Activated naive CD4-positive, alpha-beta T cell treated with anti-CD3 and anti-CD28 coated beads, Interleukin-2, amount 50 U/mL, for 24 hours (primary cell): ENCODE measurements at regions not wholly inside any gene's neighbourhood (a gene's known extent, or its start where the extent isn't known, plus 50 kb on each side); places are given as distances from the start of the nearest gene placed in this dataset.

Source experiments
- H3K27ac Mint-ChIP-seq: one replicate; pipeline ENCODE4 v1.8.0; 2021; ENCODE audit warnings: mild to moderate bottlenecking, mixed read lengths
- H3K27me3 Mint-ChIP-seq: one replicate; pipeline ENCODE4 v1.8.0; 2021; ENCODE audit warnings: mixed read lengths
- H3K36me3 Mint-ChIP-seq: one replicate; pipeline ENCODE4 v1.8.0; 2021; ENCODE audit warnings: mixed read lengths
- H3K4me1 Mint-ChIP-seq: one replicate; pipeline ENCODE4 v1.8.0; 2021; ENCODE audit warnings: mixed read lengths
- H3K4me3 Mint-ChIP-seq: one replicate; pipeline ENCODE4 v1.8.0; 2021; ENCODE audit warnings: mild to moderate bottlenecking, mixed read lengths
- H3K9me3 Mint-ChIP-seq: one replicate; pipeline ENCODE4 v1.8.0; 2021; ENCODE audit warnings: mixed read lengths

GRCh38 chr1:222441066-222441465, 106.8 kb downstream of the HHIPL2 start:
- Mint-ChIP-seq H3K27me3 (no peaks in the 10 kb centered on the region), H3K27ac (no peak overlapping the region), H3K36me3 (peaks cover 2% of the 10 kb centered on the region), H3K4me3 (no peak overlapping the region), H3K9me3 (no peaks in the 10 kb centered on the region), H3K4me1 (peaks cover 24% of the 10 kb centered on the region)

- Mint-ChIP-seq H3K36me3 (peaks cover 15% of the 10 kb centered on the region), H3K27ac (no peak overlapping the region), H3K27me3 (no peaks in the 10 kb centered on the region), H3K4me3 (no peak overlapping the region), H3K4me1 (peaks cover 45% of the 10 kb centered on the region), H3K9me3 (peaks cover 23% of the 10 kb centered on the region)
Measured at GRCh38 chr1:222424826-222425225, 123.1 kb downstream of the HHIPL2 start.

GRCh38 chr1:222421380-222421779, 126.5 kb downstream of the HHIPL2 start:
- no peaks in the 10 kb centered on the region for H3K27me3 Mint-ChIP-seq
- H3K4me3 Mint-ChIP-seq = peak overlapping the region; percentile 49
- H3K4me1 Mint-ChIP-seq = peaks cover 74% of the 10 kb centered on the region
- peaks cover 11% of the 10 kb centered on the region for H3K36me3 Mint-ChIP-seq
- H3K9me3 Mint-ChIP-seq = peaks cover 22% of the 10 kb centered on the region
- H3K27ac Mint-ChIP-seq = peak overlapping the region; percentile 42

GRCh38 chr1:222420633-222421032, 127.3 kb downstream of the HHIPL2 start:
- Mint-ChIP-seq H3K27ac (peak overlapping the region; percentile 85), H3K4me1 (peaks cover 81% of the 10 kb centered on the region), H3K27me3 (no peaks in the 10 kb centered on the region), H3K4me3 (peak overlapping the region; percentile 49), H3K9me3 (peaks cover 22% of the 10 kb centered on the region), H3K36me3 (peaks cover 10% of the 10 kb centered on the region)

GRCh38 chr1:222418654-222419053, 129.2 kb downstream of the HHIPL2 start:
- Mint-ChIP-seq H3K36me3 (peaks cover 8% of the 10 kb centered on the region), H3K4me1 (peaks cover 90% of the 10 kb centered on the region), H3K9me3 (peaks cover 22% of the 10 kb centered on the region), H3K27ac (no peak overlapping the region), H3K4me3 (no peak overlapping the region), H3K27me3 (no peaks in the 10 kb centered on the region)

DNA sequence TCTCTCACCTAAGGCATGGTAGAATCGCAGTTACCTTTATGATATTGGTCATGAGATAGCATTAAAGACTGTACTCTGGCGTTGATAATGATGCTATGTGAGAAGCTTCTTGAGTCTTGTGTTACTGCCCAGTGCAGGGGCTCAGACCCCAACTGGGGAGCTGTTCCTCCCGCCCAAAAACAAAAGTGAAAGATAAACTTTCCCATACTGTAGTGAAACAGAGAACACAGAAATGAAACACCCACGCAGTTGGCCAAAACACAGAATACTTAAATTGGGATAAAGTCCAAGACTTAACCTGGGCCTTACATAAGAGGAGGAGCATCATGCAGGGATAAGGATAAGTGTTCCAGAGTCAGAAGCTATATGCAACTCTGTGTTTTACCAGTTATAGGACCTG, 130.6 kb downstream of the HHIPL2 start:
- Mint-ChIP-seq H3K27me3 (no peaks in the 10 kb centered on the region), H3K36me3 (peaks cover 6% of the 10 kb centered on the region), H3K9me3 (peaks cover 11% of the 10 kb centered on the region), H3K4me1 (peaks cover 88% of the 10 kb centered on the region), H3K4me3 (no peak overlapping the region), H3K27ac (no peak overlapping the region)

DNA sequence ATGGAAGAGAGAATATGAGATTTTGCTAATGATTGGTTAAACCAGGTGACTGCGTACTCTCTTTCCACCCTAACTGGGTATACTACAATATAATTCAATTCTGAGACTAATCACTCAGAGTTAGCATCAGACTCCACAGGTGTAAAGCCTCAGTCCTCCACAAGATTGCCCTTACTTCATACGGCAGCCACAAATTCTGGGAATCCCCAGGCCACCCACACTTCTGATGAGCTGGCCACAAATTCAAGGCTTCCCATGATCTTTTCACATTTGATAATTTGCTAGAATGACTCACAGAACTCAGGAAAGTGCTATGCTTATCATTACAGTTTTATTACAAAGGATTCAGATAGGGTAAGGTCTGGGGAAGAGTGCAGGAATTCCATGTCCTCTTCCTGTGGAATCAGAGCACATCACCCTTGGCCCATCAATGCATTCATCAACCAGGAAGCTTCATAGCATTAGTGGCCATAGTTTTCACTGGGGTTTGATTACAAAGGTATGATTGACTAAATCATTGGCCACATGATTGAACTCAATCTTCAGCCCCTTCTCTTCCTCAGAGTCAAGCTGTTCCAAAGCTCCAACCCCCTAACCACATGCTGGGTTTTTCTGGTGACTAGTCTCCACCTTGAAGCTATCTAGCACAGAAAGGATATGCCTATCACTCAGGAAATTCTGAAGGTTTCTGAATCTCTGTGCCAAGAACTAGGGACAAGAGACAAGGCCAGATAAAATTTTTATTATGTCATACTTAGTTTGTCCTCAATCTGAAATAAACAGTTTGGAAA, 131.7 kb downstream of the HHIPL2 start:
- H3K36me3 Mint-ChIP-seq = peaks cover 6% of the 10 kb centered on the region

DNA sequence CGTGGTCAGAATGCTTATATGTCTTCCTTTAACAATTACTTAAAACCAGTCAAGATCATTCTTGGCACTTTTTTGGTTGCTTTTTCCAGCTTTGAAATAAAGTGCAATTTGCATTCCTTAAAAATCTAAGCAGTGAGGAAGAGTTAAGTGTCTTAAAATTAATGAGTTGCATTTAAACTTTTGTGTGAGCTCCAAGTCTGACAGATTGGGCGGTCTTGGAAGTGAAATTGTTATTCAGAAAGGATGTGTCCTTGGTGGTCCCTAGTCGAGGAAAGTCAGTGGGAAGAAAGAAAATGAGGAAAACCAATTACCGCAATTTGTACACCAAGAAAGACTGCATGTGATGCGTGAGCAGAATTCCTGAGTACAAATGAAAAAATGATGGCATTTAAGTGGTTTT, 132.5 kb downstream of the HHIPL2 start:
- peaks cover 7% of the 10 kb centered on the region for H3K9me3 Mint-ChIP-seq
- no peak overlapping the region for H3K27ac Mint-ChIP-seq
- H3K4me1 Mint-ChIP-seq = peaks cover 70% of the 10 kb centered on the region
- H3K4me3 Mint-ChIP-seq = no peak overlapping the region
- peaks cover 6% of the 10 kb centered on the region for H3K36me3 Mint-ChIP-seq
- H3K27me3 Mint-ChIP-seq = no peaks in the 10 kb centered on the region

More for the DNA sequence above, 131.7 kb downstream of the HHIPL2 start:
- H3K27ac Mint-ChIP-seq = peak overlapping the region; percentile 8
- H3K4me3 Mint-ChIP-seq = no peak overlapping the region
- H3K4me1 Mint-ChIP-seq = peaks cover 78% of the 10 kb centered on the region
- peaks cover 7% of the 10 kb centered on the region for H3K9me3 Mint-ChIP-seq
- H3K27me3 Mint-ChIP-seq = no peaks in the 10 kb centered on the region

- Mint-ChIP-seq H3K4me1 (peaks cover 56% of the 10 kb centered on the region), H3K27me3 (no peaks in the 10 kb centered on the region), H3K36me3 (peaks cover 6% of the 10 kb centered on the region), H3K9me3 (peaks cover 4% of the 10 kb centered on the region), H3K4me3 (no peak overlapping the region), H3K27ac (no peak overlapping the region)
Measured at GRCh38 chr1:222413991-222414549, 133.8 kb downstream of the HHIPL2 start.

DNA sequence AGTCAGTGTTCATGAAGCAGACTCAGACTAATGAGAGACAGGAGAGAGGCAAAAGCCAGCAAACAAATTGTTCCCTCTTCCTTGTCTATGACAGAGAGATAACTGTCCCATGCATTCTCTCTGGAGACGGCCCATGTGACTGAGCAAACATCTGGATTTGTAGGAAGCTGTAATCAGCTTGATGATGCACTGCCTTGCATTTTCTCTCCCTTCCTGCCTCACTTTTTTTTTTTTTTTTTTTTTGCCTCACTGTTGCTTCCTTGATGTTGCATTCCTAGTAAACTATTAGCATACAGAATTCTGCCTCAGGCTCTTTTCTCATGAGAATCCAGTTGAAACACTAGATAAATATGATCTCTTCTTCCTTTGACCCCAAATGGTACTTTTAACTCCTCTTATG, 134.5 kb downstream of the HHIPL2 start:
- Mint-ChIP-seq H3K27ac (no peak overlapping the region), H3K36me3 (peaks cover 5% of the 10 kb centered on the region), H3K4me3 (no peak overlapping the region), H3K4me1 (peaks cover 50% of the 10 kb centered on the region), H3K27me3 (no peaks in the 10 kb centered on the region), H3K9me3 (no peaks in the 10 kb centered on the region)

DNA sequence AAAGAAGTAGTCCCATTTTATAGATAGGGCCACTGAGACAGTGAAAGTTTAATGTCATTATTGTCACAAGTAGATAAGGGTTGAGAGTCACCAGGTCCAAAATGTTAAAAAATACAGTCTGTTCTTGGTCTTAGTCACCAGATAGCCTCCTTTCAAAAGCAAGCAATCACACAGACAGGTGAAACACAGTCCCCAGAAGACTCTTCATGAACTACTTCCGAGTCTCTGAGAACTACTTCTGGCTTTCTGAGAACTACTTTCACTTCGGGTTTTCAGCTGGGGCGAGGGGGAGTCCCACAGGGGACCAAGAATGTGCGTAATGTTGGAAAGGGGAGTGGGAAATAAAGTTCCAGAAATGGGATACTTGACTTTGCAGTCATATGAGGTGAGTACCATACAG, 143.2 kb downstream of the HHIPL2 start:
- peak overlapping the region; percentile 37 for H3K4me3 Mint-ChIP-seq
- peaks cover 4% of the 10 kb centered on the region for H3K36me3 Mint-ChIP-seq

GRCh38 chr1:222399197-222399596, 148.7 kb downstream of the HHIPL2 start:
- Mint-ChIP-seq H3K36me3 (no peaks in the 10 kb centered on the region), H3K9me3 (no peaks in the 10 kb centered on the region), H3K4me1 (peaks cover 6% of the 10 kb centered on the region), H3K27me3 (no peaks in the 10 kb centered on the region), H3K27ac (no peak overlapping the region), H3K4me3 (no peak overlapping the region)

More for the DNA sequence above, 143.2 kb downstream of the HHIPL2 start:
- Mint-ChIP-seq H3K4me1 (no peaks in the 10 kb centered on the region), H3K27ac (no peak overlapping the region), H3K27me3 (no peaks in the 10 kb centered on the region), H3K9me3 (no peaks in the 10 kb centered on the region)

DNA sequence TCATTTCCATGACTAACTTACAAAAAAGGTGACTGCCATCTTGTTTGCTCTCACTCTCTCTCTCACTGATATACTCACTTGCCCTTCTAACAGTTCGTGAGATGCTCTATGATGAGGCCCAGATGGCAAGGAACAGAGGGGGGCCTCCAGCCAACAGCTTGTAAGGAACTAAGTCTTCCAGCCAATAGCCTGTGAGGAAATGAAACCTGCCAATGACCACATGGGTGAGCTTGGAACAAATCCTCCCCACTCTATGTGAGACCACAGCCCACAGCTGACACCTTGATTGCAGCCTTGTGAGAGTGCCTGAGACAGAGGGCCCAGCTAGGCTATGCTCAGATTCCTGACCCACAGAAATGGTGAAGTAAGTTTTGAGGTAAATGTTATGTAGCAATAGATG, 153.7 kb downstream of the HHIPL2 start:
- Mint-ChIP-seq H3K4me3 (no peak overlapping the region), H3K27ac (no peak overlapping the region), H3K36me3 (no peaks in the 10 kb centered on the region), H3K9me3 (no peaks in the 10 kb centered on the region), H3K4me1 (peaks cover 21% of the 10 kb centered on the region), H3K27me3 (no peaks in the 10 kb centered on the region)

DNA sequence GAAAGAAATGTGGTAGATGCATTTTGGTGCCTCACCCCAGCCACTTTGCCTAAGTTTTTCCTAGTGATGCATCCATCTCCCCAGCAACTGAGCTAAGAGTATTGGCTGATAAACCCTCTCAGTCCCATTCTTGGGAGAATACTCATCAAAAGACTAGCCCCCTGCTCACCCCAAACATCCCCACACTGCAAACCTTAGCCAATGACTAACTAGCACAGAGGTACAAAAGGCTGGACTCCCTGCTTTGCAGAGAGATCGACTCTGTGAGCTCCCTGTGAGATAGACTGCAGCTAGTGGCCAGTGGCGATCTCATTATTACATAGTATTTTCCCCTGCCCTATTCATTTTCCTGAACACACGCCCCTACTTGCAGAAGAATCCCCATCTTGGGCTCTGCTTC, 155.3 kb downstream of the HHIPL2 start:
- H3K4me3 Mint-ChIP-seq = no peak overlapping the region
- peaks cover 8% of the 10 kb centered on the region for H3K9me3 Mint-ChIP-seq
- H3K27me3 Mint-ChIP-seq = no peaks in the 10 kb centered on the region
- H3K36me3 Mint-ChIP-seq = no peaks in the 10 kb centered on the region
- no peak overlapping the region for H3K27ac Mint-ChIP-seq
- peaks cover 28% of the 10 kb centered on the region for H3K4me1 Mint-ChIP-seq

DNA sequence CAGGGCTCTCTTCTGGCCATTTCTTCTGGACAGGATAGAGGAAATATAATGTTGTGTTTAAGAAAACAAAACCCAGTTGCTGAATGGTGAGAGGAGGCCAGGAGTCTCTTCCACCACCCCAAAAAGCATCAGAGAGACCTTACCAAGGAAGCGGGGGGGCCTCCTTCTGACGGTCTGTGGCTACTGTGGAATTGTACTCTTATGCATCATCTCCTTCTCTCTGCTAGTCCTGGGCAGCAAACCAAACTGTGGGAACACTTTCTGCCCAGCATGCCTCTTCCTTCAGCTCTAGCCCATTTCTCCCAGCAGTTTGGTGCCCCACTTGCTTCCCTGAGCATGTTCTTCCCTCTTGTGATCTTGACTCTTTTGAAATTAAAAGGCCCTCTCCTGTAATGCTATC, 157.7 kb downstream of the HHIPL2 start:
- Mint-ChIP-seq H3K4me3 (no peak overlapping the region), H3K9me3 (peaks cover 8% of the 10 kb centered on the region), H3K4me1 (peaks cover 36% of the 10 kb centered on the region), H3K27ac (peak overlapping the region; percentile 78), H3K27me3 (no peaks in the 10 kb centered on the region), H3K36me3 (no peaks in the 10 kb centered on the region)

GRCh38 chr1:222387007-222387814, 160.7 kb downstream of the HHIPL2 start:
- Mint-ChIP-seq H3K4me3 (no peak overlapping the region), H3K27ac (no peak overlapping the region), H3K36me3 (no peaks in the 10 kb centered on the region), H3K27me3 (no peaks in the 10 kb centered on the region), H3K9me3 (peaks cover 8% of the 10 kb centered on the region), H3K4me1 (peaks cover 36% of the 10 kb centered on the region)
